ENCODE measurements at regions not wholly inside any gene's neighbourhood (a gene's known extent, or its start where the extent isn't known, plus 50 kb on each side); places are given as distances from the start of the nearest gene placed in this dataset.
A peak's percentile ranks its signal among the peaks of the same experiment; 100 is the strongest.

DNA sequence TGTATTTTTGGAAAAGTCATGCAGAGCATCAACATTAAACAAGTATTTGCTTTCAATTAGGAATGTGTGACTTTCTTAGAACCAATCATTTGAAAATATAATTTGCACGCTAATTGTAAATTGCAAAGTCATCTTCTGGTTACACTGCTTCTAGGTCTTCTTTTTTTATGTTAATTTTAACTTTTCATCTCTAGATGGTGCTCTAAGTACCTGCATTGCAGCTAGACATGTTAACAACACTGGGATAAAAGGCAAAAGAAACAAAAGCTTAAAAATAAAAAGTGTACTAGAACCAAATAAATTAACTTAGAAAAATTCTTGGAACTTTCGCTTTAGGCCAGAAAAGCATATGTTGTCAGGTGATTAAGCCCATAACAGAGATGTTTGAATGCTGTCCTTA is 2758.2 kb downstream of the PCDH9 start:
- intact Hi-C loops (cut with micrococcal nuclease), result loop anchor here (1.0 to 5.0 kb wide), 2 partner anchors 593 to 1165 kb away; no protein-coding TSS in a partner anchor

More for the DNA sequence above, 2758.2 kb downstream of the PCDH9 start:
- Histone ChIP-seq H2AFZ (ENCODE audit: low read depth, low read length, poor library complexity, severe bottlenecking) (peak overlapping the region; percentile 36), H3K36me3 (ENCODE audit: control insufficient read depth in 1 of 2, insufficient read depth in 2 of 2, low read length in 2 of 2) (no peaks in the 10 kb centered on the region), H3K27ac (ENCODE audit: low read depth, low read length) (no peak overlapping the region), H3K27me3 (ENCODE audit: insufficient read depth, low read length) (no peaks in the 10 kb centered on the region), H3K9ac (ENCODE audit: low read length) (no peak overlapping the region), H3K4me2 (ENCODE audit: low read length) (no peak overlapping the region), H4K20me1 (ENCODE audit: insufficient read depth) (no peaks in the 10 kb centered on the region), H3K9me3 (ENCODE audit: control insufficient read depth in 1 of 2, insufficient read depth in 1 of 2, low read depth in 1 of 2, low read length in 2 of 2) (no peaks in the 10 kb centered on the region), H3K4me3 (replicated peaks in 1 of 2; ENCODE audit: low read depth in 1 of 2, low read length in 2 of 2) (no peak overlapping the region), H3K4me1 (ENCODE audit: control insufficient read depth in 1 of 2, insufficient read depth in 2 of 2, low read length in 2 of 2) (no peaks in the 10 kb centered on the region), H3K9me2 (ENCODE audit: insufficient read depth) (0 out of 2 replicates have a peak, but pooled peaks cover 2% of the 10 kb centered on the region), H3K79me2 (ENCODE audit: insufficient read depth, low read length) (no peaks in the 10 kb centered on the region)
- ChIA-PET CTCF (interaction anchor here (0.7 to 2.1 kb wide), 5 partner anchors 14 to 1166 kb away, joined by 3 to 13 read pairs (median 3); no protein-coding TSS in a partner anchor), RAD21 (ENCODE audit: low non-redundant PET in 1 of 2, low total read pairs in 2 of 2, uncharacterized antibody in 2 of 2, unreplicated experiment in 2 of 2) (no interaction called here), POLR2A (no interaction called here)
- TF ChIP-seq FOSL1 (IDR thresholded peaks at IDR 0.05; ENCODE audit: low read depth), result no peak
- no peak for TF ChIP-seq SIN3A (IDR thresholded peaks at IDR 0.05; ENCODE audit: low read depth)
- peak; percentile 64 for TF ChIP-seq RAD21 (IDR thresholded peaks at IDR 0.05; ENCODE audit: low read depth)
- no peak for TF ChIP-seq POLR2A (IDR thresholded peaks at IDR 0.05; ENCODE audit: borderline replicate concordance, extremely low read depth, insufficient read depth, insufficient read length)
- no peak for TF ChIP-seq ELF1 (IDR thresholded peaks at IDR 0.05; ENCODE audit: borderline replicate concordance, low read depth)
- TF ChIP-seq ATF3 (IDR thresholded peaks at IDR 0.05), result no peak
- no peak for TF ChIP-seq ZFX (IDR thresholded peaks at IDR 0.05)
- TF ChIP-seq, protein P1, sequence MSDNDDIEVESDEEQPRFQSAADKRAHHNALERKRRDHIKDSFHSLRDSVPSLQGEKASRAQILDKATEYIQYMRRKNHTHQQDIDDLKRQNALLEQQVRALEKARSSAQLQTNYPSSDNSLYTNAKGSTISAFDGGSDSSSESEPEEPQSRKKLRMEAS (IDR thresholded peaks at IDR 0.05), result no peak
- TF ChIP-seq CTCF (IDR thresholded peaks at IDR 0.05 in 2 of 3, conservative IDR thresholded peaks at IDR 0.05 in 1 of 3; ENCODE audit: borderline replicate concordance in 1 of 3, insufficient read depth in 1 of 3, low read depth in 2 of 3, low read length in 2 of 3), result peak; percentile 23 to 53 (median 23); a peak in 4 of 6 replicates
- no peak for TF ChIP-seq SRF (IDR thresholded peaks at IDR 0.05; ENCODE audit: low read depth)
- TF ChIP-seq EZH2 (IDR thresholded peaks at IDR 0.05), result no peak
- TF ChIP-seq CEBPB (IDR thresholded peaks at IDR 0.05; ENCODE audit: low read depth), result no peak
- TF ChIP-seq EZH2phosphoT487 (IDR thresholded peaks at IDR 0.05; ENCODE audit: borderline replicate concordance), result no peak
- no peak for TF ChIP-seq POLR2AphosphoS5 (IDR thresholded peaks at IDR 0.05; ENCODE audit: low read depth, low read length)
- no peak for TF ChIP-seq YY1 (IDR thresholded peaks at IDR 0.05; ENCODE audit: extremely low read depth, insufficient replicate concordance, low read depth, low read length)
- peak; percentile 74 for ATAC-seq
- no TSS peak for BruUV-seq (replicated peaks)
- DNase-seq (ENCODE audit: low read depth, low spot score), result peak; percentile 8

Data from HCT116 (cell line).